Prostate gland (tissue), 2 donors: ENCODE measurements at regions not wholly inside any gene's neighbourhood (a gene's known extent, or its start where the extent isn't known, plus 50 kb on each side); places are given as distances from the start of the nearest gene placed in this dataset.
"Not testable (repeated sequence)": the region's sequence is repeated elsewhere in the genome, so short reads cannot be mapped to it uniquely, and the experiment has no call there.

Experiments used
- DNase-seq: peaks from one replicate; pipeline ENCODE4 v3.0.0-alpha.2; 2019; ENCODE audit warnings: low spot score
- H3K27ac ChIP-seq, 2 donors: fragments of 200-600 bp; sonication (generic); 2 replicates each; pipeline ENCODE4 v1.5.1; 2017 to 2019
- H3K27me3 ChIP-seq: fragments of 200-600 bp; sonication (generic); replicated peaks from 2 replicates; pipeline ENCODE4 v1.5.1; 2019; ENCODE audit not compliant: insufficient read depth
- H3K36me3 ChIP-seq, 2 donors: fragments of 200-600 bp; sonication (generic); 1 replicate in 1 of 2; 2 replicates in 1 of 2; pipeline versions ENCODE4 v1.5.1 to v1.8.1; 2017 to 2019
- H3K4me1 ChIP-seq: fragments of 200-600 bp; sonication (generic); replicated peaks from 2 replicates; pipeline ENCODE4 v1.5.1; 2019
- H3K4me3 ChIP-seq, 2 donors: fragments of 200-600 bp; sonication (generic); 2 replicates each; pipeline ENCODE4 v1.5.1; 2017 to 2019
- H3K9me3 ChIP-seq: fragments of 200-600 bp; sonication (generic); 2 replicates; pipeline ENCODE4 v1.5.1; 2017
- CTCF ChIP-seq, 4 experiments: fragments of 200-600 bp in 2 of 4; fragments of 450-650 bp in 2 of 4; sonication (generic) in 2 of 4; IDR thresholded peaks; 1 replicate in 3 of 4; 2 replicates in 1 of 4; pipeline ENCODE4 v1.5.1; 2016 to 2019; ENCODE audit warnings: antibody characterized with exemption in 4 of 4, mild to moderate bottlenecking in 2 of 4, moderate library complexity in 2 of 4
- POLR2A ChIP-seq: fragments of 450-650 bp; IDR thresholded peaks from one replicate; pipeline ENCODE4 v1.6.1; 2016; ENCODE audit warnings: antibody characterized with exemption, mild to moderate bottlenecking
- POLR2AphosphoS5 ChIP-seq: sonication (generic); formaldehyde crosslinking; IDR thresholded peaks from one replicate; pipeline ENCODE4 v1.6.1; 2017; ENCODE audit warnings: antibody characterized with exemption
- WGBS: methylation state at CpG from one replicate; pipeline ENCODE4 v1.1.5; 2018; 5-methylcytosine and 5-hydroxymethylcytosine counted together
- intact Hi-C: fragments of 100-400 bp; cut with DNase I; formaldehyde crosslinking; loops from one replicate; pipeline ENCODE4 v1.14.2; 2022

GRCh38 chr22:48919851-48920589, 907.7 kb downstream of the BRD1 start:
- WGBS = 77% methylated on average over 17 of the region's 17 CpGs
- intact Hi-C loops = no loop called here
- Histone ChIP-seq H3K36me3 (no peaks in the 10 kb centered on the region), H3K9me3 (no peaks in the 10 kb centered on the region), H3K27me3 (no peaks in the 10 kb centered on the region), H3K4me3 (no peak overlapping the region), H3K4me1 (no peaks in the 10 kb centered on the region), H3K27ac (no peak overlapping the region)
- TF ChIP-seq POLR2A (no peak), CTCF (IDR thresholded peaks at IDR 0.05) (no peak), POLR2AphosphoS5 (no peak)
- no peak for DNase-seq

GRCh38 chr22:48919187-48919590, 908.5 kb downstream of the BRD1 start:
- no peak for DNase-seq
- WGBS = 55% methylated on average over 18 of the region's 18 CpGs

GRCh38 chr22:48918585-48919186, 909.0 kb downstream of the BRD1 start:
- 35% methylated on average over 7 of the region's 7 CpGs for WGBS
- Histone ChIP-seq H3K27me3 (no peaks in the 10 kb centered on the region), H3K36me3 (no peaks in the 10 kb centered on the region), H3K4me3 (no peak overlapping the region), H3K27ac (no peak overlapping the region), H3K4me1 (no peaks in the 10 kb centered on the region), H3K9me3 (no peaks in the 10 kb centered on the region)
- TF ChIP-seq POLR2AphosphoS5 (no peak), POLR2A (no peak), CTCF (IDR thresholded peaks at IDR 0.05) (no peak)
- no peak for DNase-seq
- intact Hi-C loops = no loop called here

More at GRCh38 chr22:48919187-48919590, 908.5 kb downstream of the BRD1 start:
- no peaks in the 10 kb centered on the region for H3K9me3 ChIP-seq
- no peaks in the 10 kb centered on the region for H3K36me3 ChIP-seq
- H3K27ac ChIP-seq = no peak overlapping the region
- intact Hi-C loops = no loop called here
- H3K27me3 ChIP-seq = no peaks in the 10 kb centered on the region
- H3K4me1 ChIP-seq = no peaks in the 10 kb centered on the region
- no peak overlapping the region for H3K4me3 ChIP-seq
- no peak for TF ChIP-seq POLR2AphosphoS5
- TF ChIP-seq POLR2A = no peak
- TF ChIP-seq CTCF (IDR thresholded peaks at IDR 0.05) = no peak

- DNase-seq, H3K4me1 ChIP-seq, intact Hi-C loops, H3K4me3 ChIP-seq, H3K27ac ChIP-seq, H3K9me3 ChIP-seq, H3K36me3 ChIP-seq, H3K27me3 ChIP-seq: not testable (repeated sequence)
- 81% methylated on average over 6 of the region's 7 CpGs for WGBS
These were observed 915.2 kb downstream of the BRD1 start for GRCh38 chr22:48912356-48913066.

- H3K4me3 ChIP-seq, H3K36me3 ChIP-seq, DNase-seq, H3K27me3 ChIP-seq, H3K4me1 ChIP-seq, H3K27ac ChIP-seq, intact Hi-C loops, H3K9me3 ChIP-seq: not testable (repeated sequence)
- 90% methylated on average over 5 of the region's 5 CpGs for WGBS
These were observed 916.0 kb downstream of the BRD1 start for GRCh38 chr22:48911647-48912046.

GRCh38 chr22:48911067-48911466, 916.6 kb downstream of the BRD1 start:
- not testable (repeated sequence) for DNase-seq

More at GRCh38 chr22:48911067-48911466, 916.6 kb downstream of the BRD1 start:
- H3K9me3 ChIP-seq, H3K4me3 ChIP-seq, H3K27me3 ChIP-seq, H3K4me1 ChIP-seq, H3K36me3 ChIP-seq, intact Hi-C loops, H3K27ac ChIP-seq: not testable (repeated sequence)
- 97% methylated on average over 2 of the region's 4 CpGs for WGBS
